MCF 10A (cell line): ENCODE measurements at regions not wholly inside any gene's neighbourhood (a gene's known extent, or its start where the extent isn't known, plus 50 kb on each side); places are given as distances from the start of the nearest gene placed in this dataset.

Experiments
- BruUV-seq: library from RNA; stranded (reverse); fragments of 400-500 nt; replicated peaks from 2 replicates; lab custom pipeline; 2021; lab: Mats Ljungman, UMichigan
- CTCF ChIA-PET: fragments of 300-600 bp; sonication (Branson Sonifier 250); formaldehyde crosslinking; extraction: SDS; loops from one replicate; lab custom pipeline; 2021; ENCODE audit warnings: antibody characterized with exemption, inconsistent platforms; lab: Yijun Ruan, JAX
- POLR2A ChIA-PET: fragments of 300-600, 350-650 bp; sonication (Branson Sonifier 250); formaldehyde crosslinking; extraction: SDS; loops from one replicate; lab custom pipeline; 2020; ENCODE audit warnings: antibody characterized with exemption, inconsistent platforms; lab: Yijun Ruan, JAX
- DNase-seq: peaks from one replicate; pipeline ENCODE4 v3.0.0-alpha.2; 2018; ENCODE audit not compliant: unreplicated experiment
- H3K27ac Mint-ChIP-seq: one replicate; pipeline ENCODE4 v1.8.0; 2022; ENCODE audit warnings: mild to moderate bottlenecking, low read depth, mixed read lengths; ENCODE audit not compliant: unreplicated experiment
- H3K27me3 Mint-ChIP-seq: one replicate; pipeline ENCODE4 v1.8.0; 2022; ENCODE audit warnings: mixed read lengths; ENCODE audit not compliant: insufficient read depth, unreplicated experiment
- H3K36me3 Mint-ChIP-seq: one replicate; pipeline ENCODE4 v1.8.0; 2022; ENCODE audit warnings: mild to moderate bottlenecking, moderate library complexity, mixed read lengths; ENCODE audit not compliant: insufficient read depth, unreplicated experiment
- H3K4me1 Mint-ChIP-seq: one replicate; pipeline ENCODE4 v1.8.0; 2022; ENCODE audit warnings: mixed read lengths; ENCODE audit not compliant: insufficient read depth, unreplicated experiment
- H3K4me3 Mint-ChIP-seq: one replicate; pipeline ENCODE4 v1.8.0; 2022; ENCODE audit warnings: mild to moderate bottlenecking, moderate library complexity, mixed read lengths; ENCODE audit not compliant: unreplicated experiment
- H3K9me3 Mint-ChIP-seq: one replicate; pipeline ENCODE4 v1.8.0; 2022; ENCODE audit warnings: mixed read lengths; ENCODE audit not compliant: unreplicated experiment
- intact Hi-C: fragments of 100-400 bp; cut with micrococcal nuclease; formaldehyde crosslinking; loops from 2 replicates; pipeline ENCODE4 v1.14.1; 2022
- TF ChIP-seq, protein P1 (sequence below): fragments of 200-600 bp; IDR thresholded peaks from one replicate; pipeline ENCODE4 v1.8.0; 2022; ENCODE audit warnings: antibody characterized with exemption, mild to moderate bottlenecking; ENCODE audit not compliant: unreplicated experiment

DNA sequence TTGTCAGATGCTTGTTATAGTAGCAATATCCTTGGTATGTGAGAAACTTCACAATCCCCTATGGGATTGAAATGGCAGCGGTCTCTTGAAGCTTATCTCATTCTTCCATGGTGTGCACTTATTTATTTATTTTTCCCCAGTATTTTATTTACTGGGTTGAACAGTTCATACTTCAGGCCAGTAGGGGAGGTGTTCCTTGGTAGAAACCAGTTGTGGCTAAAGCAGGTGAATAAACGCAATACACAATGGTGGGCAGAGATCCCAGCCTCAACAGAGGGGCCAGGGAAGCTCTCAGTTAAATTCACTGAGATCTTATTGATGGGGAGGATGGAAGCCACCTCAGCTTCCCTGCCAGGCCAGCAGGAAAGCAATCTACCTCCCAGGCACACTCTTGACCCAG lies 93.7 kb upstream of the SRD5A2 start:
- Mint-ChIP-seq H3K9me3 (peaks cover 6% of the 10 kb centered on the region), H3K36me3 (no peaks in the 10 kb centered on the region), H3K4me1 (peaks cover 11% of the 10 kb centered on the region), H3K27ac (no peak overlapping the region), H3K4me3 (no peak overlapping the region), H3K27me3 (no peaks in the 10 kb centered on the region)
- BruUV-seq, result no TSS peak
- DNase-seq, result no peak
- TF ChIP-seq, protein P1, sequence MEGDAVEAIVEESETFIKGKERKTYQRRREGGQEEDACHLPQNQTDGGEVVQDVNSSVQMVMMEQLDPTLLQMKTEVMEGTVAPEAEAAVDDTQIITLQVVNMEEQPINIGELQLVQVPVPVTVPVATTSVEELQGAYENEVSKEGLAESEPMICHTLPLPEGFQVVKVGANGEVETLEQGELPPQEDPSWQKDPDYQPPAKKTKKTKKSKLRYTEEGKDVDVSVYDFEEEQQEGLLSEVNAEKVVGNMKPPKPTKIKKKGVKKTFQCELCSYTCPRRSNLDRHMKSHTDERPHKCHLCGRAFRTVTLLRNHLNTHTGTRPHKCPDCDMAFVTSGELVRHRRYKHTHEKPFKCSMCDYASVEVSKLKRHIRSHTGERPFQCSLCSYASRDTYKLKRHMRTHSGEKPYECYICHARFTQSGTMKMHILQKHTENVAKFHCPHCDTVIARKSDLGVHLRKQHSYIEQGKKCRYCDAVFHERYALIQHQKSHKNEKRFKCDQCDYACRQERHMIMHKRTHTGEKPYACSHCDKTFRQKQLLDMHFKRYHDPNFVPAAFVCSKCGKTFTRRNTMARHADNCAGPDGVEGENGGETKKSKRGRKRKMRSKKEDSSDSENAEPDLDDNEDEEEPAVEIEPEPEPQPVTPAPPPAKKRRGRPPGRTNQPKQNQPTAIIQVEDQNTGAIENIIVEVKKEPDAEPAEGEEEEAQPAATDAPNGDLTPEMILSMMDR, result no peak
- ChIA-PET POLR2A (no interaction called here), CTCF (no interaction called here)
- intact Hi-C loops, result no loop called here

GRCh38 chr2:31666878-31667277 lies 86.1 kb upstream of the SRD5A2 start:
- DNase-seq, result no peak
- TF ChIP-seq, protein P1, result no peak
- Mint-ChIP-seq H3K9me3 (no peaks in the 10 kb centered on the region), H3K4me1 (peaks cover 8% of the 10 kb centered on the region), H3K4me3 (no peak overlapping the region), H3K27ac (no peak overlapping the region), H3K27me3 (no peaks in the 10 kb centered on the region), H3K36me3 (no peaks in the 10 kb centered on the region)
- CTCF ChIA-PET, result interaction anchor here (0.6 kb wide), 1 partner anchor 1522 kb away, joined by 3 read pairs; no protein-coding TSS in a partner anchor
- POLR2A ChIA-PET, result no interaction called here
- no TSS peak for BruUV-seq
- intact Hi-C loops, result no loop called here

- intact Hi-C loops, result no loop called here
- BruUV-seq, result no TSS peak
- POLR2A ChIA-PET, result no interaction called here
- no peaks in the 10 kb centered on the region for H3K36me3 Mint-ChIP-seq
- H3K27me3 Mint-ChIP-seq, result no peaks in the 10 kb centered on the region
- CTCF ChIA-PET, result no interaction called here
- no peak for DNase-seq
- no peak overlapping the region for H3K4me3 Mint-ChIP-seq
- TF ChIP-seq, protein P1, result no peak
- no peak overlapping the region for H3K27ac Mint-ChIP-seq
- no peaks in the 10 kb centered on the region for H3K4me1 Mint-ChIP-seq
- H3K9me3 Mint-ChIP-seq, result no peaks in the 10 kb centered on the region
Observed at GRCh38 chr2:31664949-31665724, 84.4 kb upstream of the SRD5A2 start.

GRCh38 chr2:31660812-31661335 lies 80.1 kb upstream of the SRD5A2 start:
- DNase-seq, result peak; percentile 21

More at GRCh38 chr2:31660812-31661335, 80.1 kb upstream of the SRD5A2 start:
- BruUV-seq, result no TSS peak
- intact Hi-C loops, result no loop called here
- TF ChIP-seq, protein P1, result no peak
- Mint-ChIP-seq H3K36me3 (no peaks in the 10 kb centered on the region), H3K4me3 (no peak overlapping the region), H3K27me3 (no peaks in the 10 kb centered on the region), H3K4me1 (no peaks in the 10 kb centered on the region), H3K27ac (no peak overlapping the region), H3K9me3 (no peaks in the 10 kb centered on the region)
- POLR2A ChIA-PET, result interaction anchor here (1.1 kb wide), 1 partner anchor 247 kb away, joined by 3 read pairs; the partner anchor contains the start of gene XDH
- CTCF ChIA-PET, result no interaction called here
